ENCODE measurements at regions not wholly inside any gene's neighbourhood (a gene's known extent, or its start where the extent isn't known, plus 50 kb on each side); places are given as distances from the start of the nearest gene placed in this dataset.
"Not testable (repeated sequence)": the region's sequence is repeated elsewhere in the genome, so short reads cannot be mapped to it uniquely, and the experiment has no call there.

GRCh38 chr13:25005050-25005497 lies 90.9 kb upstream of the PABPC3 start:
- H3K9ac ChIP-seq (ENCODE audit: low read length); H3K27me3 ChIP-seq (ENCODE audit: low read length); H3K36me3 ChIP-seq (ENCODE audit: low read depth, low read length); H3K79me2 ChIP-seq (ENCODE audit: low read length); H3K27ac ChIP-seq (ENCODE audit: low read length); H4K20me1 ChIP-seq (ENCODE audit: low read length); POLR2A ChIA-PET (ENCODE audit: unreplicated experiment); H3F3A ChIP-seq (ENCODE audit: low read length, unreplicated experiment); H2AFZ ChIP-seq (ENCODE audit: low read length); H3K9me3 ChIP-seq (ENCODE audit: low read length); H3K4me3 ChIP-seq (ENCODE audit: low read length); H3K9me2 ChIP-seq (replicated peaks; ENCODE audit: low read length); BruUV-seq (replicated peaks): not testable (repeated sequence)
- DNase-seq (peak; percentile 50), ATAC-seq (peak; percentile 88)
- Histone ChIP-seq H3K4me2 (ENCODE audit: low read length) (peak overlapping the region; percentile 47), H3K4me1 (ENCODE audit: insufficient read depth, low read length) (peaks cover 11% of the 10 kb centered on the region)
- TF ChIP-seq CTCF (conservative IDR thresholded peaks at IDR 0.05; ENCODE audit: low read depth, low read length): peak; percentile 55
- CTCF ChIA-PET: interaction anchor here (0.6 to 0.8 kb wide), 3 partner anchors 30 to 335 kb away, joined by 3 to 6 read pairs (median 4); no protein-coding TSS in a partner anchor
- intact Hi-C loops (cut with micrococcal nuclease): loop anchor here (1.0 kb wide), 2 partner anchors 32 to 109 kb away; no protein-coding TSS in a partner anchor

- H3K4me3 ChIP-seq (ENCODE audit: low read length); H3K9me3 ChIP-seq (ENCODE audit: low read length); POLR2A ChIA-PET (ENCODE audit: unreplicated experiment); ATAC-seq; intact Hi-C loops (cut with micrococcal nuclease); BruUV-seq (replicated peaks); H3K27ac ChIP-seq (ENCODE audit: low read length); H3K4me1 ChIP-seq (ENCODE audit: insufficient read depth, low read length); CTCF ChIA-PET; H3K4me2 ChIP-seq (ENCODE audit: low read length); H3K79me2 ChIP-seq (ENCODE audit: low read length); DNase-seq; H2AFZ ChIP-seq (ENCODE audit: low read length); H3F3A ChIP-seq (ENCODE audit: low read length, unreplicated experiment); H3K36me3 ChIP-seq (ENCODE audit: low read depth, low read length); H4K20me1 ChIP-seq (ENCODE audit: low read length); H3K9ac ChIP-seq (ENCODE audit: low read length); H3K9me2 ChIP-seq (replicated peaks; ENCODE audit: low read length): not testable (repeated sequence)
- peaks cover 17% of the 10 kb centered on the region for H3K27me3 ChIP-seq (ENCODE audit: low read length)
Observed at GRCh38 chr13:25007389-25007788, 88.5 kb upstream of the PABPC3 start.

GRCh38 chr13:25014398-25014973 lies 81.5 kb upstream of the PABPC3 start:
- H3K27ac ChIP-seq (ENCODE audit: low read length); DNase-seq; ATAC-seq; H3F3A ChIP-seq (ENCODE audit: low read length, unreplicated experiment); H4K20me1 ChIP-seq (ENCODE audit: low read length); intact Hi-C loops (cut with micrococcal nuclease); H3K4me3 ChIP-seq (ENCODE audit: low read length); H3K4me2 ChIP-seq (ENCODE audit: low read length); H2AFZ ChIP-seq (ENCODE audit: low read length); H3K9me3 ChIP-seq (ENCODE audit: low read length); H3K9me2 ChIP-seq (replicated peaks; ENCODE audit: low read length); H3K4me1 ChIP-seq (ENCODE audit: insufficient read depth, low read length); POLR2A ChIA-PET (ENCODE audit: unreplicated experiment); H3K36me3 ChIP-seq (ENCODE audit: low read depth, low read length); BruUV-seq (replicated peaks); H3K9ac ChIP-seq (ENCODE audit: low read length); H3K79me2 ChIP-seq (ENCODE audit: low read length): not testable (repeated sequence)
- CTCF ChIA-PET: interaction anchor here (0.7 kb wide), 1 partner anchor 20 kb away, joined by 5 read pairs; no protein-coding TSS in a partner anchor
- H3K27me3 ChIP-seq (ENCODE audit: low read length): peaks cover 41% of the 10 kb centered on the region

GRCh38 chr13:25017176-25017575 lies 78.8 kb upstream of the PABPC3 start:
- H3F3A ChIP-seq (ENCODE audit: low read length, unreplicated experiment); H3K9me2 ChIP-seq (replicated peaks; ENCODE audit: low read length); H2AFZ ChIP-seq (ENCODE audit: low read length); H3K4me2 ChIP-seq (ENCODE audit: low read length); DNase-seq; POLR2A ChIA-PET (ENCODE audit: unreplicated experiment); H3K27ac ChIP-seq (ENCODE audit: low read length); H3K9me3 ChIP-seq (ENCODE audit: low read length); BruUV-seq (replicated peaks); H3K79me2 ChIP-seq (ENCODE audit: low read length); CTCF ChIA-PET; intact Hi-C loops (cut with micrococcal nuclease); H3K9ac ChIP-seq (ENCODE audit: low read length); H3K36me3 ChIP-seq (ENCODE audit: low read depth, low read length); H3K4me3 ChIP-seq (ENCODE audit: low read length); ATAC-seq; H3K4me1 ChIP-seq (ENCODE audit: insufficient read depth, low read length); H4K20me1 ChIP-seq (ENCODE audit: low read length): not testable (repeated sequence)
- peaks cover 36% of the 10 kb centered on the region for H3K27me3 ChIP-seq (ENCODE audit: low read length)

- intact Hi-C loops (cut with micrococcal nuclease); H3K9ac ChIP-seq (ENCODE audit: low read length); H3K79me2 ChIP-seq (ENCODE audit: low read length); H2AFZ ChIP-seq (ENCODE audit: low read length); CTCF ChIA-PET; H3K36me3 ChIP-seq (ENCODE audit: low read depth, low read length); BruUV-seq (replicated peaks); H3K9me3 ChIP-seq (ENCODE audit: low read length); H3F3A ChIP-seq (ENCODE audit: low read length, unreplicated experiment); H3K9me2 ChIP-seq (replicated peaks; ENCODE audit: low read length); H4K20me1 ChIP-seq (ENCODE audit: low read length); H3K27ac ChIP-seq (ENCODE audit: low read length); POLR2A ChIA-PET (ENCODE audit: unreplicated experiment); H3K4me1 ChIP-seq (ENCODE audit: insufficient read depth, low read length): not testable (repeated sequence)
- ATAC-seq (peak; percentile 33; the same call in 1 of the 2 replicates), DNase-seq (peak; percentile 45)
- H3K4me2 ChIP-seq (ENCODE audit: low read length): peak overlapping the region; percentile 60
- peak overlapping the region; percentile 24; the same call in 1 of the 2 replicates for H3K4me3 ChIP-seq (ENCODE audit: low read length)
- peaks cover 29% of the 10 kb centered on the region for H3K27me3 ChIP-seq (ENCODE audit: low read length)
Observed at GRCh38 chr13:25017808-25018728, 77.9 kb upstream of the PABPC3 start.

Measured in PC-3 (cell line).